Ovary (tissue), 7 donors: ENCODE measurements at regions not wholly inside any gene's neighbourhood (a gene's known extent, or its start where the extent isn't known, plus 50 kb on each side); places are given as distances from the start of the nearest gene placed in this dataset.
"Not testable (repeated sequence)": the region's sequence is repeated elsewhere in the genome, so short reads cannot be mapped to it uniquely, and the experiment has no call there.

ENCODE experiments used
- DNase-seq, 5 donors: peaks; one replicate each; pipeline ENCODE4 v3.0.0-alpha.2; 2019 to 2020
- H3K27ac ChIP-seq, 2 donors: fragments of 200-600 bp; one replicate each; pipeline versions ENCODE4 v1.5.1 to v1.8.0; 2019 to 2022
- H3K27me3 ChIP-seq: fragments of 200-600 bp; one replicate; pipeline ENCODE4 v1.8.0; 2022
- H3K36me3 ChIP-seq: fragments of 200-600 bp; sonication (generic); one replicate; pipeline ENCODE4 v1.5.1; 2019
- H3K4me1 ChIP-seq: one replicate; pipeline ENCODE4 v1.8.1; 2013; ENCODE audit warnings: mild to moderate bottlenecking, moderate library complexity; ENCODE audit not compliant: insufficient read depth
- H3K4me3 ChIP-seq: fragments of 200-600 bp; sonication (generic); one replicate; pipeline ENCODE4 v1.5.1; 2017
- H3K9me3 ChIP-seq, 2 donors: fragments of 200-600 bp in 1 of 2; sonication (generic) in 1 of 2; one replicate each; pipeline versions ENCODE4 v1.5.1 to v1.8.1; 2013 to 2019; ENCODE audit warnings: mild to moderate bottlenecking in 1 of 2, moderate library complexity in 1 of 2
- CTCF ChIP-seq, 3 donors: fragments of 450-650 bp in 2 of 3; fragments of 200-600 bp in 1 of 3; IDR thresholded peaks; one replicate each; pipeline versions ENCODE4 v1.5.1 to v1.8.0; 2016 to 2022; ENCODE audit warnings: antibody characterized with exemption in 3 of 3, mild to moderate bottlenecking in 1 of 3
- EP300 ChIP-seq: sonication (generic); formaldehyde crosslinking; IDR thresholded peaks from one replicate; pipeline ENCODE4 v1.6.1; 2017; ENCODE audit warnings: antibody characterized with exemption
- POLR2A ChIP-seq: fragments of 450-650 bp; IDR thresholded peaks from one replicate; pipeline ENCODE4 v1.6.1; 2017; ENCODE audit warnings: antibody characterized with exemption, mild to moderate bottlenecking, moderate library complexity
- WGBS, 3 donors: extraction: QIAGEN DNeasy Blood & Tissue Kit in 1 of 3; methylation state at CpG; one replicate each; pipeline versions ENCODE4 v1.1.5 to v1.1.7; 2013 to 2017; 5-methylcytosine and 5-hydroxymethylcytosine counted together
- intact Hi-C, 4 donors: fragments of 100-400 bp; cut with DNase I; formaldehyde crosslinking; loops; one replicate each; pipeline versions ENCODE4 v1.11.0 to v1.15.1; 2022 to 2023
- donor health status: DM: no; HTN: no; CAD: no; lungs with moderate emphysema.
- donor health status: DM: no; HTN: no; CAD: no.
- donor health status: Bipolar disorder and iron deficiency.
- donor health status: DM: no; HTN: no; CAD: no.
- donor health status: DM: yes; HTN: yes; CAD: no.

- TF ChIP-seq EP300, result no peak
- TF ChIP-seq CTCF (IDR thresholded peaks at IDR 0.05), result no peak
- TF ChIP-seq POLR2A, result no peak
- intact Hi-C loops, result no loop called here
These were observed 612.5 kb downstream of the KCNJ18 start for GRCh38 chr17:22304667-22305303.

GRCh38 chr17:22305356-22306071, 613.2 kb downstream of the KCNJ18 start:
- Histone ChIP-seq H3K27me3 (no peaks in the 10 kb centered on the region), H3K4me3 (no peak overlapping the region), H3K36me3 (no peaks in the 10 kb centered on the region), H3K9me3 (peaks cover 0 to 3% of the 10 kb centered on the region in 2 donors), H3K27ac (no peak overlapping the region), H3K4me1 (no peaks in the 10 kb centered on the region)
- intact Hi-C loops, result no loop called here
- 90 to 91% (median 91%) methylated on average over 32 of the region's 32 CpGs for WGBS, 3 donors
- DNase-seq, result no peak
- TF ChIP-seq CTCF (IDR thresholded peaks at IDR 0.05) (no peak), EP300 (no peak), POLR2A (no peak)

More at GRCh38 chr17:22304667-22305303, 612.5 kb downstream of the KCNJ18 start:
- no peaks in the 10 kb centered on the region for H3K27me3 ChIP-seq
- DNase-seq, result no peak
- WGBS, 3 donors, result 88 to 90% (median 89%) methylated on average over 31 of the region's 31 CpGs
- no peak overlapping the region for H3K4me3 ChIP-seq
- H3K9me3 ChIP-seq, result peaks cover 0 to 3% of the 10 kb centered on the region in 2 donors
- no peak overlapping the region for H3K27ac ChIP-seq
- H3K36me3 ChIP-seq, result no peaks in the 10 kb centered on the region
- no peaks in the 10 kb centered on the region for H3K4me1 ChIP-seq

DNA sequence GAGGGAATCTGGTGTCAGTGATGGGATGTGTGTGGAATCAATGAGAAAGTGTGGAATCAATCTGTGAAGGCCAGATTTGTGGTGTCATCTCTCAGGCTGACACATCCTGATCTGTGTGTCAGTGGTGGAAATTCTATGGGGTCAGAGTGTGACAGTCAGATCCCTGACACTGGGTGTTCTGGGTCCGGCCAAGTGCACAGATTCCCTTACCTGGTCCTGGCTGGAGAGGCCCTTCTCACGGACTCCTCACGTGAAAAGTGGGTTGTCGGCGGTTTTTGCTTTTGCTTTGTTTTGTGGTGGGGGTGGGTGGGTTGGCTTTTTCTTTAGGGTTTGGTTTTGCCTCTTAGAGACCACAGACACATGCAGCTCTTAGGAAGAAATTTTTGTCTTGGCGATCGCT, 618.0 kb downstream of the KCNJ18 start:
- H3K4me1 ChIP-seq, DNase-seq, H3K9me3 ChIP-seq, H3K36me3 ChIP-seq, H3K27ac ChIP-seq, intact Hi-C loops, H3K27me3 ChIP-seq, H3K4me3 ChIP-seq: not testable (repeated sequence)
- 60 to 78% (median 74%) methylated on average over 7 of the region's 7 CpGs for WGBS, 3 donors

- no peaks in the 10 kb centered on the region for H3K9me3 ChIP-seq
- H3K27me3 ChIP-seq, result no peaks in the 10 kb centered on the region
- intact Hi-C loops, result no loop called here
- H3K4me3 ChIP-seq, result no peak overlapping the region
- TF ChIP-seq CTCF (IDR thresholded peaks at IDR 0.05) (no peak), POLR2A (no peak), EP300 (no peak)
- 56 to 68% (median 63%) methylated on average over 26 of the region's 26 CpGs for WGBS, 3 donors
- H3K27ac ChIP-seq, result no peak overlapping the region
- H3K36me3 ChIP-seq, result no peaks in the 10 kb centered on the region
- DNase-seq, result no peak
- H3K4me1 ChIP-seq, result no peaks in the 10 kb centered on the region
These were observed 618.7 kb downstream of the KCNJ18 start for GRCh38 chr17:22310717-22311686.

- intact Hi-C loops, H3K36me3 ChIP-seq: not testable (repeated sequence)
- WGBS, 3 donors, result 66 to 71% (median 68%) methylated on average over 4 of the region's 4 CpGs
These were observed 628.7 kb downstream of the KCNJ18 start for GRCh38 chr17:22321001-22321400.

DNA sequence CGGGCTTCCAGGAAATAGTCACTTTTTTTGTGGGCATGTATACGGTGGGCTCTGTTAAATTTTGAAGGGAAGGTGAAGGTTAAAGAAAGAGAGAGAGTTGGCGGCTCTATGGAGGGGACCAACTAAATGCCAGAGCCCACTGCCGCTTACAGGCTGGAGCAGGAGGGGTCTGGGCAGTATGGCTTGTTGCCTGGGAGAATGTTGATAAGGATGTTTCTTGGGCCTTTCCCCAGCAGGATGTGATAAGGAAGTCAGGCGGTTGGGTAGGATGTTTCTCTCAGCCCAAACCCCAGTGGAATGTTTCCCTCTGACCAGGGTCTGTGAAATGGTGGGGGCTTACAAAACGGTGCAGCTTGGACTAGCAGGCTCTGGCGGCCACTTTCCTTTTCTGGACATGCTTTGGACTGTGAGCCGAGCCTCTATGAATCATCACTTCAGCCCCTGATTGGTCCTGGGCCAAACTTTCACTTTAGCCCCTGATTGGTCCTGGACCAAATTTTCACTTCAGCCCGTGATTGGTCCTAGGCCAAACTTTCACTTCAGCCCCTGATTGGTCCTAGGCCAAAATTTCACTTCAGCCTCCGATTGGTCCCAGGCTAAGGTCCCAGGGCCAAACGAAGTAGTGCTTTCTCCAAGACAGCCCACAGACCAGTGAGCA, 630.7 kb downstream of the KCNJ18 start:
- 61 to 77% (median 61%) methylated on average over 11 of the region's 11 CpGs for WGBS, 3 donors
- H3K9me3 ChIP-seq, H3K4me1 ChIP-seq, H3K36me3 ChIP-seq, H3K27me3 ChIP-seq, H3K27ac ChIP-seq, H3K4me3 ChIP-seq, intact Hi-C loops, DNase-seq: not testable (repeated sequence)

More at GRCh38 chr17:22321001-22321400, 628.7 kb downstream of the KCNJ18 start:
- not testable (repeated sequence) for H3K27ac ChIP-seq, H3K4me1 ChIP-seq, H3K4me3 ChIP-seq, H3K9me3 ChIP-seq, H3K27me3 ChIP-seq, DNase-seq
